SW480 (cell line): ENCODE measurements at regions not wholly inside any gene's neighbourhood (a gene's known extent, or its start where the extent isn't known, plus 50 kb on each side); places are given as distances from the start of the nearest gene placed in this dataset.

Experiments used
- DNase-seq: peaks from one replicate; pipeline ENCODE4 v3.0.0-alpha.2; 2016; ENCODE audit warnings: low spot score

DNA sequence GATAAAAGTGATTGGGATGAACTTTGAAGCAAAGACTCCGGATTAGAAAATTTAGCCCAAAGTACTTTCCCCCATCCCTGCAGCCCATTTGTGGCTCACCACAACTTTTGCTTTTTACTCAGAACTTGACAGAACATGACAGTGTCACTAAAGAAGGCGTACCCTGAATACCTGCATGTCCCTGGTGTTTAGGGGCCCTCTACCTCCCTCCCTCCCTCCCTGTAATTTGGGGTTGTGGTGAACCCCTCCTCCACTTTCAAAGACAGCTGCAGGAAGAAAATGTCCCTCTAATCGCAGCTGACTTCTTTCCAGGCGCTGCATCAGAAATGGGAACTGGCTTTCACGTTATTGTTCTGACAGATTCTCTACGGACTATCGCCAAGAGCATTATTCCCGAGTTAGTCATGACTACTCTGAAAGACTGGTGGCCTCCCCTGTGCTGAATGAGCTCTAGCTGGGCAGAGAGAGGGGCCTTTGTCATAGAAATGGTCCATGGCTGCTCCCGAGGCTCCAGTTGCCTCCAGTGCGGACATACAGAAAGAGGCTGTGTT lies 93.2 kb upstream of the ARHGEF3 start:
- DNase-seq: no peak

DNA sequence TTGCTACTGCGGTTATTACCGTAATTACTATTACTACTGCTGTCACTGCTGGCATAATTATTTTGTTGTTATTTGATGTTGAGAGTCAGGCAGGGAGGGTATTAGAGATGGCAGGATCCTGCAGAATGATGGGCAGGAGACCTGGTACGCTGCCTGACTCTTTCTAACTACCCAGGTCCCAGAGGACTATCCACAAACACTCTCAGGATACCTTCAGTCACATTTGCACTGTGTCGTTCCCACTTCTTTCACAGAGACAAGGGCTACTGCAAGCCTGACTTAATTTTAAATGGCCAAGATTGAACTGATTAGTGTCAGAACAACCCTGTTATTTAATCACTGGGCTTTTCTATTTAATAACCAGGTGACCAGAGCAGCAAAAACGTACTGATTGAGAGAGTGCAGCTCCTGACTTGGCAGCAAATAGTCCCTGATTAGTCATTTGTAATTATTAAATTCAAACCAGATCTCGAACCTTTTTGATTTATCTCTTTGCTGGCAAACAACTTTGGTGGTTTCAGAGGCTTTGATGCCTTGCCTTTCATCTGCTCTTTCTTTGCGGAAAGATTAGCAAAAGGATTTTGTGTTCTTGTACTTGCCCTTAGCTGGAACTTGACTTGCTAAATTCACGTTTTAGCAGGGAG lies 88.8 kb upstream of the ARHGEF3 start:
- peak; percentile 16 for DNase-seq

DNA sequence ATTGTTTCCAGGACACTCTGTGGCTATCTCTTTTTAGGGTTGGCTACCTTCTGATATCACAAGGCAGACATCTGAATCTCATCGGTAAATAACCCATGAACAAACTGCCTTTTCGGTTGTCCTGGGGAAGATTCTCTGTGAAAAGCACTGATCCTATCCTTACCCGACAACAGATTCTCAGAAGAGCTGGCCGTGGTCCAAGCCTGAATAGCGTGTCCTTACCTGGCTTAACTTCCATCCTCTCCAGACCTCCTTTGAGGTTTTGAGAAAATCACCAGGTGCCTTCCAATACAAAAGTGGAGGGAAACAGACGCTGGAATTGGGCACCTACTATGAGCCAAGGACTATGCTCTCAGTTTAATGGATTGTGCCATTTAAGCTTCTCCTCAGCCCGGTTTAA lies 87.4 kb upstream of the ARHGEF3 start:
- DNase-seq: no peak

DNA sequence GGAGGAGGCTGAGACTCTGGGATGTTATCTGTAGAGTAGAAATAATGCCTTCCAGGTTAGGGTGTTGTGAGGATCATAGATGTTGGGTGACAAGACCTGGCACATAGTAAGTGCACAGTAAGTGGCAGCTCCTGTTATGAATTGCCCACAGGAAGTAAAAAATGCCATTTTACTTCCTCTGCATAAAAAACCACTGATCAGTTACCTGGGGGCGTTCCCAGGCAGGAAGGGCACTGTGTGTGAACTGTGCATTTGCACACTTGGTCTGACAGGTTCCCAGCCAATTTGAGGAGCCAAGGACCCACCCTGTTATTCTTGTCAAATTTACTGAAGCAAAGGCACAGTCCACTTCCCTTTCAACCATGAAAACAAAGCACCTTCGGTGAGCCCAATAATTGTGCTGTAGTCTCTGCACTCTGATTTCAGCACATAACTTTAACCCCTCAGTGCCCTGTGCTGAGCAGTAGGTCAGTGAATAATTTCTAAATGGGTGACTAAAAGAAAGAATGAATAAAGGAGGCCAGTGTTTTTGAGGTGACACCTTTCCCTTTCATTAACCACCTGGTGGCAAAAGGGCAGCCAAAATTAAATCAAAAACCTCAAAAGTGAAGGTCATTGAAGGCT lies 85.8 kb upstream of the ARHGEF3 start:
- no peak for DNase-seq

DNA sequence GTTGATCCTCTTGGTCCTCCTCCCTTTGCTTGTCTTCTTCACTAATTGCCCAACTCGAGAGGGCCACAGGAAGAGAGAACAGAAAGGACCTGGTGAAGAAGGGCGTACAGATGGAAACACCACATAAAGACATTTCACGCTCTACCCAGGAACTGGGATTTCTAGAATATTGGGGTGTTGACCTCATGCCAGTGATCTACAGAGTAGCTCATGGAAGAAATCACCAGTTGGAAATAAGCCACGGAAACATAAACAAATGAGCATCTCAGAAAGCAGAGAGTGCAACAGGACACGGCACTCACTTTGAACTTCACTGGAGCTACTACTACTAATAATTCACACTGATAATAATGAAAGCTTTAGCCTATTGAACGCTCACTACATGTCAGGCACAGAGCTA lies 84.6 kb upstream of the ARHGEF3 start:
- no peak for DNase-seq

DNA sequence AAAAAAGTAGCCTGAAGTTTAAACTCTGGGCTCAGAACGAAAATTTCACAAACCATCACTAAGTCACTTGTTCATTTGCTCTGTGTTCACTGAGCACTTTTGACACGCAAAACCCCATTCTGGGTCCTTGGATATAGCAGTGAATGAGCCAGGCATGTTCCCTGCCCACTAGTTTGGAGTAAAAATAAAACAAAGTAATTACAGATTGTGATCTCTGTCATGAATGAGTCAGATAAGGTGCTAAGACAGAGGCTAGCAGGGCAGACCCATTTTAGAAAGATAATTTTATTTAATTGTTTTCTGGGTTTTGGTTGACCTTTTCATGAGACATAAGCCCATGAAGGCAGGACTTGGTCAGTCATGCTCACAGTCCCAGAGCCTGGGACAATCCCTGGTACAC lies 84.1 kb upstream of the ARHGEF3 start:
- no peak for DNase-seq

DNA sequence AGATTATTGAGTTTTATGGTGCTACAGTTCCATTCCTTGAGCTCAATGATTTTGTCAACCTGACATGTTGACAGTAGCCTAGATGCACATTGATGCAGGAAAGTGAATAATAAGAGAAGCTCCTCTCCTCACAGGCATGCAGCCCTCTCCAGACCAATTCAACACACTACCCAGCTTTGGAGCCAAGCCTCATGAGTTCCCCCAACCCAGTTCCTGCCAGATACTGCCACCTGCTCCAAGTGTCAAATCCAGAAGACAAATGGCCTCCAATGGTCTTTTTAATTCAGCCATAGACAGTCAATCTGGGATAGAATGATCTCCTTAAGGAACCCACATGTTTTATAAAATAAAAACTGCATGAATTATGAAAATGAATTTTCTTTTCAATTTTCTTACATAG lies 83.7 kb upstream of the ARHGEF3 start:
- DNase-seq: no peak

DNA sequence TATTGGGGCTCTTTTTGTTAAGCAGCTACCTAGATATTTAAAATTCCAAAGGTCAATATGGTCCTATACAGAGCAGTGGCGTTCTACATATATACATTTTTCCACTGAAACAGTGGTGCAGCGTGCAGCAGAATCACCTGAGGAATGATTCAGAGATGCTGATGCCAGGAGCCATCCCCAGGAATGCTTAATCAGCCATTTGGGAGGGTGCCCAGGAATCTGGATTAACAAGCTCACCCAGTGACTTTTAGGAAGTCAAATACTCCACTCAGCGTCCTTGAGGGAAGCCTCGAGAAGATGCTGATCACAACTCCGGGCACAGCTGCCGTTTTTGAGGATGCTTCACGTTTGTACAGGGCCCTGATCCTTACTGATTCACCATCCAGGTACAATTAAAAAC lies 82.6 kb upstream of the ARHGEF3 start:
- DNase-seq: no peak

DNA sequence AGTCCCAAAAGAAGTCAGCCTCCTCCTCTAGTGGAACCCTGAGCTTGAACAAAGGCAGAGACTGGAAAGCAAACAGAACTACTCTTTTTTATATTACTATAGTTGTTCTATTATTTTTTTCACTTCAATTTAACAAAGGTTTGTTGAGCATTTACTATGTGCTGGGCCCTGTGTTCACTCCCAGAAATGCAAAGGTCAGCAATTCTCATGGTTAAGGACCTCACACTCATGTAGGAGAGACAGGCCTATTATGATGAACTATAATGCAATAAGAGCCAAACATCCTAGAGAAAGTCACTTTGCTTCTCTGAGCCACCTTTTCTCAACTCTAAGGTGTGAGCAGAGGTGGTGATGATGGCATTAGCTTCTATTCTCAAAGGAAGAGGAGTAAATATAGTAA lies 82.1 kb upstream of the ARHGEF3 start:
- no peak for DNase-seq

DNA sequence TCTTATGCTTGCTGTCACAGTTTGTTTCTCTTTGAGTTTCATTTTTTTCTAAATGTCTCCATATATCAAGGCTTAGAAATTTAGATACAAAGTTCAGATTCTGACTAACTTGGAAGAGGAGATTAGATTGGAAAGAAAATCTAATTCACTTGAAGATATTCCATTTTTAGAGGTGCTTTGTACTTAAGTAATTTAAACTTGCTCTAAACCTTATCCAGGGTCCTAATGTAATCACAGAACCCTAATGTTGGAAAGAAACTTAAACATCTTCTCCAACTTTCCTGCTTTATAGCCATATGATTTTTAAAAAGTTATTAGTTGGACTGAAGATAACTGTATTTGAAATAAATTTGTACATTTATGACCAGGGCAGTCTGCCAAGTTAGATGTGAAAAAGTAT lies 81.1 kb upstream of the ARHGEF3 start:
- no peak for DNase-seq

DNA sequence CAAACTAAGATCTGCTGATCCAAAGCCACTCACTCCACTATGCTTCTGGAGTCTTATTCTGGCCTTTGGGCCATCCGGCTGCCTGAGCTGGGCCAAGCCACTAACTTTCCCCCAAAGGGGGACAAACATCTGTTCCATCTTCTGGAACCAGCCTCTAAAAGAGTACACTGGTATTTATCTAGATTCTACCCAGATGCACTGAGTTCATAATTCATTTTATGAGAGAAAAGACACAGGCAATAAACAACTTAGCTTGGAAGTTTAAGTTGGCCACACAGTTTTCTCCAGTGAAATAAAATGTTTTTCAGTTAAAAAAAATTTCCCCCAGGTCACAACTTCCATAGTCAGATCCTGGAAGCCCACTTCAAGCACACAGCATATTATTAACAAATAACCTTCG lies 80.1 kb upstream of the ARHGEF3 start:
- no peak for DNase-seq

DNA sequence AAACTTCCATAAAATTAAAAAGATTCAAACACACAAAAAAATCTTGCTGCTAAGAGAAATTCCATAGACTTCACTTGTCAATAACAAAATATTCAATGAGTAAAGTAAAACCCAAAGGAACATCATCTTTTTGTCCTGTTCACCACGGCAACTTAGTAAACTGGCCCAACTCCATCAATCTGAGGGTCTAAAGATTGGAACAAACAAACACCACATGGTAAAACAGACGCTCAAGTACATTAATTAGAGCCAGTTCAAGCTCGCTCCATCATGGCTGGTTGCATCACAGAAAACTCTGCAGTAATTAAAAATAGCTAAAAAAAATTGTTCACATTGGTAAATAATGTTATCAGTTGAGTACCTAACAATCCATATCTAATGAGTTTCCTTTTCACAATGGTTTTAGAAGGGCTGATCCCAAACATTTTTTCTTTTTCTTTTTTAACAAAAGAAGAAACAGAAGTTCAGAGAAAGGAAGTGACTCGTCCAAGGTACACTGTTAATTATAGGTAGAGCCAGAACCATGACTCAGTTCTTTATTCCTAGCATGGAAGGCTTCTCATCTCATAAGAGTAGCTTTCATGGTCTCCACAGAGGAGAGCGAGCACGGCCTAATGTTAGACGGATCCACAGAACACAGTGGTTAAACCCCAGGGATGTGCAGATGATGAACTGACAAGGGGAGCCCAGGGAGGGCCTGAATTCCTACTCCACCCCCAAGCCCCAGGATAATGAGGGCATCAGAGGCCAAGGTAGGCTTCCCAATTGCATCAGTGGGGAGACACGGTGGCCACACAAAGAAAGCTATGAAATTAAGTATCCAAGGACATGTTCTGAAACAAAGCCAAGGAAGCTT lies 79.2 kb upstream of the ARHGEF3 start:
- DNase-seq: no peak

DNA sequence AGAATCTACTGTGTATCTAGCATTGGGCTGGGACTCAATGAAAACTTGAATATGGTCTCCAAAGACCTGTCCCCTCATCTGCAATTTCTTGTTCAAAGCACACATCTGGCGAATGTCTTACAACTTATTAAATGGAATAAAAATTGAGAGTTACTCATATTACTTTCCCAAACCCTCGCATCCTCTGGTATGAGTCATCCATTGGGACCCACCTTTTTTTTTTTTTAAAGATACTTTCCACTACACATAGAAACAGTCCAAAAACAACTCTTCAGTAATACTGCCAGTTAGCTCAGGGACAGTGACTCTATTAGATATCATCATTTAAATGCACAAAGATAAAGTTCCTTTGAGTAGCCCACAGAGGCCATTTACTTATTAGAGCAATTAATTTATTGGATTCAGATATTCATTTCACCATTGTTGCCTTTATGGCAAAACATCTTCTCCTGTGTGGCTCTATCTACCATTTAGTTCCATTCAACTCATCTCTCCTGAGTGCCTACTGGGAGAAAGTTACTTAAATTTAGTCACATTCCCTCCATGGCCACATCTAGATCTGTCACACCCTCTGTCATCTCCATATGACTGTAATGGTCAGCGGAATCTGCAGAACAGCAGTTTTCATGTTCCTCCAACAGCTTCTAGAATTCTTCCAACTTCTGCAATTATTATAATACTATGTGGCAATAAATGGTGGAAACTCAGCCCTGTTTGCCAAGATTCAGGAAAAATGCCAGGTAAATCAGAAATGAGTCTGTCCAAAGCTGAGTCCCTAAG lies 77.9 kb upstream of the ARHGEF3 start:
- no peak for DNase-seq

DNA sequence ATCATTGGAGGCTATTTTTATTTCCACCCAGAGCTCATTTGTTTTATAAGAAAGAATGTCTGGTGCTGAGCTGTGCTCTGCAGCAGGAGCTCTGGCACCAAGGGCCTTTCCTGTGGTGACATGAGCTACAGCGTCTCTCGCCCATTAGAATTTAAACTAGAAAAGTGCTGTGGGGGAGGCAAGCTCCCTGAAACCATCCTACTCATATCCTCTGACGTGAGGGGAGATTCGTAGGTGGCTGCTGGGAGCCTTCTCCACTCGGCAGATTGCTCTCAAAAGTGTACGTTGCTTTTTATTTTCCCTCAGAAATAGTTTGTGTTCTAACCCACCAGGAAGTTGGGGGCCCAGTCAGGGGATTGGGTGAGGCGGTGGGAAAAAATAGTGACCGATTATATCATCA lies 76.3 kb upstream of the ARHGEF3 start:
- DNase-seq: no peak

DNA sequence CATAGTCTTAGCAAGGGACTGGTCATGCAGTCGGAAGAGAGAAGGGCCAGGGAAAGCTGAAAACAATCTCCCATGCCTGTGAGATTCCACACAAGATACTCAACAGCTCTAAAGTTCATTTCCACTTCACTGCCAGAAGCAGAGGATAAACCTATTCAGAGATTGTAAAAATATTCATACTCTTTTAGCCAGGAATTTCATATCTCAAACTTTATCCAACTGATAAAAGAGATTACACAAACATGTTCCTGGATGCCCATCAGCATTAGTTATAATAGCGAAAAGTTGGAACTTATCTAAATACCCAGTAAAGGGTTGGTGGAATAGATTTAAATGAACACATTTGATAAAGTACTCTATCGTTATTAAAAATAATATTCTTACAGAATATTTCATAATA lies 75.2 kb upstream of the ARHGEF3 start:
- no peak for DNase-seq

DNA sequence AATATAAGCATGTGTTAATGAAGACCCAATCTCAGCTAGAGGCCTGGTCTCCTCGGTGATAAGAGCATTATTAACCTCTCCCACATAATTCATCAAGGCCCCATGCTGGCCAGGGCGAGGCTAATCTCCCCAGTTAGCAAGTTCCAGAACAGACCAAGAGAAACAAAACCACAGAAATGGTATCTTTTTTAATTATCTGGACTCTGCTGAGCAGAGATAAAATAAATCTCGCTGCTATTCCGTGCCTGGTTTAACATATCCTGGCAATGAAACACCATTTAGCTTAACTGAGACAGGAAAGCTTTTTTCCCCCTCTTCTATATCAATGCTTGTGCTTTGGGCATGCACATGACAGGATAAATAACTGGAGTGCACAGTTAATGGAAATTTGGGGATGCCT lies 72.5 kb upstream of the ARHGEF3 start:
- no peak for DNase-seq

DNA sequence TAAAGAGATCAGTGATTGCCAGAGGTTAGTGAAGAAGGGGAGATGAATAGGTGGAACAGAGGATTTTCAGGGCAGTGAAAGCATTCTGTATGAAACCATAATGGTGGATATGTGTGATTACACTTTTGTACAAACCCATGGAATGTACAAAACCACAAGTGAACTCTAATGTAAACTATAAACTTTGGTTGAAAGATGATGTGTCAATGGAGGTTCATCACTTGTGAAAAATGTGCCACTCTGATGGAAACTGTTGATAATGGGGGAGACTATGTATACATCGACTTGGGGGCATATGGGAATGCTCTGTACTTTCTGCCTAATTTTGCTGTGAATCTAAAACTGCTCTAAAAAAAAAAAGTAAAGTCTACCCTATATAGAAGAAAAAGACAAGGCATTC lies 68.7 kb upstream of the ARHGEF3 start:
- DNase-seq: no peak

DNA sequence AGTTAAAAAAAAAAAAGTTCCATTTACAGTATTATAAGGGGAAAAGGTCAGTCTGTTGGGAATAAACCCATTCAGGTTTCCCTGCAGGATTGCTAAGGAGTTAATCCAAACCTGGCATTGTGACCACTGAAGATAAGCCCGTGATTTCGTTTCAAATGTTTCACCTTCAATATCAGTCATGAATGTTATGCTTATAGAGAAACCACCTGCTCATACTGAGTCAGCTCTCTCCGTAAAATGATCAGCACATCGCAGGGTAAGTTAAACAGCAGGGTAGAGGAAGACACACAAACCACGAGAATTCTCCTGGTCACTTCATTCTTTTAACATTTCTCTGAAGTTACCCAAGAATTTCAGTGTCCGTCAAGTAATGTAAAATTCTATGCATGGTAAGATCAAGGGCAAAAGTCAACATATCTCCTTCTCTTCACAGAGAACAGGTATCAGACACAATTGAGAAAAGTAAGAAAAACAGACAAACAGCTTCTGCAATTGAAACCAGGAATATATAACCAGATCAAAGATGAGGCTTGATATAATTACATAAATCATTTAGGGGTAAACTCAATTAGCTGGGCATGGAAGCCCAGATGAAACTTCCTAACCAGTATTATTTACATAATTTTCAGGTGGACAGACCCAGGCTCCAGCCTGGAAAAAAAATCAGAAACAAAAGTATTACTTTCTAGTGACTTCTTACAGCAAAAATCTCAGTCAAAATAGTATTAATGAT lies 67.6 kb upstream of the ARHGEF3 start:
- DNase-seq: peak; percentile 52

DNA sequence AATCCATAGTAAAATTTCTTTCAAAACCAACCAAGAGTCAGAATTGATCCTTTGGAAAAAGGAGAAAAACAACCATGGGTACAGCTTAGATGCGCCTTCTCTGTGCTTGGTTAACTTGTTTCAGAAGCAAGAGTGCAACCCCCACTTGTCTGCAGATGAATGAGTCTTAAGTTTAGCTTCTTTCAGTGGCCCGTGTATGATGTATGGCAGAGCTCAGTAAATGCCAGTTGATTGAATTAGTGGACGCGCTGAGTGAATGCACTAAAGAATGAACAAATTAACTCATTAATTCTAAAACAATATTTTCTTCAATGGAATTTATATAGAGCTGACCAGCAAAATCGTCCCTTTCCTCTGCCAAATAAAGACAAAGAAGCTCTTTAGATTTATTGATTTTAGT lies 67.0 kb upstream of the ARHGEF3 start:
- no peak for DNase-seq

DNA sequence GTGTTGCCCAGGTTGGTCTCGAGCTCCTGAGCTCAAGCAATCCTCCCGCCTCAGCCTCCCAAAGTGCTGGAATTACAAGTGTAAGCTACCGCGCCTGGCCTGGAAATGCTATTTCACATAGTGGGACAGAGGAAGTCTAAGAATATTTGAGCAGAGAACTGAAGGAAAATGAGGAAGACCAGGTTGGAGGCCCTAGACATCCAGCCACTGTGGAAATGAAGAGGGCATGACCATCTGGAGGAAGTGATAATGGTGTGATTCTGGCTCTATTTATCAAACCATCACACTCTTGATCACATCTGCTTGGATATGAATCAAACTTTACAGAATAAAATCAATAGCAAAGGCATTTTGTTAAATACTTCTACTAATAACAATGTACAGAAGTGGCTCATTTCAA lies 65.9 kb upstream of the ARHGEF3 start:
- no peak for DNase-seq

DNA sequence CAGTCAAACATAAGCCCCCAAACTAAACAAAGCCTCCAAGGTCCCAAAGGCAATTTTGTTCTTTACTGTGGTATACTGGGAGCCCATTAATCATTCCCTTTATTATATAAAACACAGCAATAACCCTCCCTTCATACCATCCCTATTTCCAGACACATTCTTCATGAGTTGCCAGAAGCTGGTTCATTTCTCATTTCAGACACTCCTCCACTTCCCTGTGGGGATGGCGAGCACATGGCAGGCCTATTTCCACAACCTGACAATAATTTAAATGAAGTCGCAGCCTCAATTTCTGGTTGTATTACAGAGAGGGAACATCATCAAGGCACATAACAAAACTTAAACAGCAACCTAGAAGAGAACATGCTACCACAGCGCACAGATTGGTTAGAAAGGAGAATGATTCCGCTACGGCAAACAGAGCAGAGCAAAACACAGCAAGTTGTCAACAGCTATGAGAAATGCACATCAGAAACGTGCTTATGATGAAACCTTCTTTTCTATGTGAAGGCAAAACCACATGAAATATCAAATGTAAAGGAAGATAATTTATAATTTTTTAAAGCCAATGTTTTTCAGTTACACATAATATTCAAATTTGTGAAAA lies 63.3 kb upstream of the ARHGEF3 start:
- no peak for DNase-seq
